ENCODE measurements at regions not wholly inside any gene's neighbourhood (a gene's known extent, or its start where the extent isn't known, plus 50 kb on each side); places are given as distances from the start of the nearest gene placed in this dataset.

DNA sequence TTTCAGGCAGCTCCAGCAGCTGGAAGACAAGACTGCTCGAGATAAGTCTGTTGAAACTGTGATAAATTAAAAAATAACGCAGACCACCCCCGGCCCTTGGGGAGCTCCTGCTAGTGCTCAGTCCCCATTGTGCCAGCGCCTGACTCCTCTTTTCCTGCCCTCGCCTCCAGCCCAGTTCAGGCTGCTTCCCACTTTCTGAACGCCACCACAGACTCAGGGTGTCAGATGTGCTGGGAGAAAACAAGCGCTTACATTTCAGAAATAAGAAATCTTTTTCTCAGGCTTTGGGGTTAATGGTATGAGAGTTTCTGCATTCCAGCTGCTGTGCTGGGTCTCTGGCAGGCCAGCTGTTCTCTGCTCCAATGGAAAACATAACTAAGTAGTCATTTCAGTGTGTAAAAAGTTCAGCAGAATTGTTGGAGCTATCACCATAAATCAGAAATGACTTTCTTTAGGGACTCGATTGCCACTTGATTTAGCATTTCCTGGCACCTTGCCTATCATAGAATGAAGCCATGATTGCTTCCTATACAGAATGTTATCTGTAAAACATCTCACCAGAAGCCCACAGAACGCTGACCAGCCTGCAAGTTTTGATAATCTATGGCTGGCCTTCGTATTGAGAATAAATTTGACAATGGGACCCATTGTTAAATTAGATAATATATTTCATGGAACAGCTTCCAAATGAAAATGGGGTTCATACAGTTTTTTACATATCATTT is 257.0 kb upstream of the ZNF32 start:
- TF ChIP-seq, protein P1, sequence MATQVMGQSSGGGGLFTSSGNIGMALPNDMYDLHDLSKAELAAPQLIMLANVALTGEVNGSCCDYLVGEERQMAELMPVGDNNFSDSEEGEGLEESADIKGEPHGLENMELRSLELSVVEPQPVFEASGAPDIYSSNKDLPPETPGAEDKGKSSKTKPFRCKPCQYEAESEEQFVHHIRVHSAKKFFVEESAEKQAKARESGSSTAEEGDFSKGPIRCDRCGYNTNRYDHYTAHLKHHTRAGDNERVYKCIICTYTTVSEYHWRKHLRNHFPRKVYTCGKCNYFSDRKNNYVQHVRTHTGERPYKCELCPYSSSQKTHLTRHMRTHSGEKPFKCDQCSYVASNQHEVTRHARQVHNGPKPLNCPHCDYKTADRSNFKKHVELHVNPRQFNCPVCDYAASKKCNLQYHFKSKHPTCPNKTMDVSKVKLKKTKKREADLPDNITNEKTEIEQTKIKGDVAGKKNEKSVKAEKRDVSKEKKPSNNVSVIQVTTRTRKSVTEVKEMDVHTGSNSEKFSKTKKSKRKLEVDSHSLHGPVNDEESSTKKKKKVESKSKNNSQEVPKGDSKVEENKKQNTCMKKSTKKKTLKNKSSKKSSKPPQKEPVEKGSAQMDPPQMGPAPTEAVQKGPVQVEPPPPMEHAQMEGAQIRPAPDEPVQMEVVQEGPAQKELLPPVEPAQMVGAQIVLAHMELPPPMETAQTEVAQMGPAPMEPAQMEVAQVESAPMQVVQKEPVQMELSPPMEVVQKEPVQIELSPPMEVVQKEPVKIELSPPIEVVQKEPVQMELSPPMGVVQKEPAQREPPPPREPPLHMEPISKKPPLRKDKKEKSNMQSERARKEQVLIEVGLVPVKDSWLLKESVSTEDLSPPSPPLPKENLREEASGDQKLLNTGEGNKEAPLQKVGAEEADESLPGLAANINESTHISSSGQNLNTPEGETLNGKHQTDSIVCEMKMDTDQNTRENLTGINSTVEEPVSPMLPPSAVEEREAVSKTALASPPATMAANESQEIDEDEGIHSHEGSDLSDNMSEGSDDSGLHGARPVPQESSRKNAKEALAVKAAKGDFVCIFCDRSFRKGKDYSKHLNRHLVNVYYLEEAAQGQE (IDR thresholded peaks at IDR 0.05; ENCODE audit: insufficient read depth in 1 of 2, low read depth in 2 of 2, low read length in 2 of 2): no peak
- no peak for TF ChIP-seq TAF1 (IDR thresholded peaks at IDR 0.05; ENCODE audit: borderline replicate concordance, insufficient read depth, low read length)
- TF ChIP-seq SIN3A (IDR thresholded peaks at IDR 0.05; ENCODE audit: borderline replicate concordance, insufficient read depth, low read length): no peak
- no peak for TF ChIP-seq POLR2AphosphoS5 (IDR thresholded peaks at IDR 0.05; ENCODE audit: low read depth, low read length)
